Neural progenitor cell (in vitro differentiated cells): ENCODE measurements at regions not wholly inside any gene's neighbourhood (a gene's known extent, or its start where the extent isn't known, plus 50 kb on each side); places are given as distances from the start of the nearest gene placed in this dataset.

Source experiments
- EZH2 ChIP-seq: fragments of 200-600 bp; sonication (generic); IDR thresholded peaks from 2 replicates; pipeline ENCODE4 v1.6.1; 2017; ENCODE audit warnings: antibody characterized with exemption, mild to moderate bottlenecking, moderate library complexity
- TF ChIP-seq, protein P1 (sequence below): fragments of 200-600 bp; sonication (generic); IDR thresholded peaks from 2 replicates; pipeline ENCODE4 v1.5.1; 2017; ENCODE audit warnings: antibody characterized with exemption, mild to moderate bottlenecking

DNA sequence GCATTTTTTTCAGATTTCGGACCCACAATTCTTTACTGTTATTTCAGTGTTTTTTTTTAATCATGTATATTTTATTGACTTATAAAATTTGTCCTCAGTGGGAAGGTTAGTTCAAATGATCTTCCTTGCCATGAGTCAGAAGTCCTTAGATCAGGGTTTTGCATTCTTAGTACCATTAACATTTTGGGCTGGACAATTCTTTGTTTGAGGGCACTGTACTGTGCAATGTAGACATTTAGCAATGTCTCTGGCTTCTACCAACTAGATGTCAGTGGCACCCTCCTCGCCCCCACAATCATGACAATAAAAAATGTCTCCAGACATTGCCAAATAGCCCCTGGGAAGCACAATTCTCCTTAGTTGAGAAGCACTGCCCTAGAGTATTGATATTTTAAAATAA lies 176.6 kb downstream of the VEGFC start:
- TF ChIP-seq, protein P1, sequence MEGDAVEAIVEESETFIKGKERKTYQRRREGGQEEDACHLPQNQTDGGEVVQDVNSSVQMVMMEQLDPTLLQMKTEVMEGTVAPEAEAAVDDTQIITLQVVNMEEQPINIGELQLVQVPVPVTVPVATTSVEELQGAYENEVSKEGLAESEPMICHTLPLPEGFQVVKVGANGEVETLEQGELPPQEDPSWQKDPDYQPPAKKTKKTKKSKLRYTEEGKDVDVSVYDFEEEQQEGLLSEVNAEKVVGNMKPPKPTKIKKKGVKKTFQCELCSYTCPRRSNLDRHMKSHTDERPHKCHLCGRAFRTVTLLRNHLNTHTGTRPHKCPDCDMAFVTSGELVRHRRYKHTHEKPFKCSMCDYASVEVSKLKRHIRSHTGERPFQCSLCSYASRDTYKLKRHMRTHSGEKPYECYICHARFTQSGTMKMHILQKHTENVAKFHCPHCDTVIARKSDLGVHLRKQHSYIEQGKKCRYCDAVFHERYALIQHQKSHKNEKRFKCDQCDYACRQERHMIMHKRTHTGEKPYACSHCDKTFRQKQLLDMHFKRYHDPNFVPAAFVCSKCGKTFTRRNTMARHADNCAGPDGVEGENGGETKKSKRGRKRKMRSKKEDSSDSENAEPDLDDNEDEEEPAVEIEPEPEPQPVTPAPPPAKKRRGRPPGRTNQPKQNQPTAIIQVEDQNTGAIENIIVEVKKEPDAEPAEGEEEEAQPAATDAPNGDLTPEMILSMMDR: no peak
- TF ChIP-seq EZH2: no peak
